ENCODE measurements at regions not wholly inside any gene's neighbourhood (a gene's known extent, or its start where the extent isn't known, plus 50 kb on each side); places are given as distances from the start of the nearest gene placed in this dataset.

- no peak for DNase-seq (ENCODE audit: low spot score)
Observed at GRCh38 chr2:192283450-192283849, 88.7 kb upstream of the TMEFF2 start.

DNA sequence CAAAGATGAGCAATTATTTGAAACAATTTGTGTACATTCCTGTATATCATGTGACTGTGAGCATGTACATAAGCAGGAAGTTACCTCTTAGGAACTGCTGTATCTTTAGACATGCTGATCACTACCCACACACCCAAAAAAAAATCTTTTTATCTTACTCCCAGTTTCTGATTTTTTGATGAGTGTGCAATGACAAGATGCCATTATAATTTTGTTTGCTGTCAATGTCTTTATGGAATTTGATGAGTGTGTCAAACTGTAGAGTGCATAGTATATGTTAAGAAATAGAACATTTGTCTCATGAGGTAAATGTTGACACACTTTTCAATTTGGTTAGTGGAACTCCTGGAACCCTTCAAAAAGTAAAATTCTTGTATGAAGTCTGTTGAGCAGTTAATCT is 84.0 kb upstream of the TMEFF2 start:
- no peak for DNase-seq (ENCODE audit: low spot score)

DNA sequence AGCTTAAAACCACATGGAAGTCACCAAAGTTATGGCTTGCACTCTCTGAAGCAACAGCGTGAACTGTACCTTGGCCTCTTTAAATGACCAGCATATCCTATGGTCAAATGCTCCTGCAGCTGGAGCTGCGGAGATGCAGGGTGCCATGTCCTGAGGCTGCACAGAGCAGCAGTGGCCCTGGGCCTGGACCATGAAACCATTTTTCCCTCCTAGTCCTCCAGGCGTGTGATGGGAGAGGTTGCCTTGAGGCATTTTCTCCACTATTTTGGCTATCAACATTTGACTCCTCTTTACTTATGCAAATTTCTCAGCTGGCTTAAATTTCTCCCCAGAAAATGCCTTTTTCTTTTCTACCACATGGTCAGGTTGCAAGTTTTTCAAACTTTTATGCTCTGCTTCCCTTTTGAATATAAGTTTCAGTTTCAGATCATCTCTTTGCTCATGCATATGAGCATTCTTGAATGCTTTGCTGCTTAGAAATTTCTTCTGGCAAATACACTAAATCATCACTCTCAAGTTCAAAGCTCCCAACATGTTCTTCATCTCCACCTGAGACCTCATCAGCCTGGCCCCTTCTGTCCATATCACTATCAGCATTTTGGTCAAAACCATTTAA is 82.9 kb upstream of the TMEFF2 start:
- no peak for DNase-seq (ENCODE audit: low spot score)

GRCh38 chr2:192275632-192276031 is 80.9 kb upstream of the TMEFF2 start:
- no peak for DNase-seq (ENCODE audit: low spot score)

- no peak for DNase-seq (ENCODE audit: low spot score)
Observed at GRCh38 chr2:192267484-192267883, 72.8 kb upstream of the TMEFF2 start.

DNA sequence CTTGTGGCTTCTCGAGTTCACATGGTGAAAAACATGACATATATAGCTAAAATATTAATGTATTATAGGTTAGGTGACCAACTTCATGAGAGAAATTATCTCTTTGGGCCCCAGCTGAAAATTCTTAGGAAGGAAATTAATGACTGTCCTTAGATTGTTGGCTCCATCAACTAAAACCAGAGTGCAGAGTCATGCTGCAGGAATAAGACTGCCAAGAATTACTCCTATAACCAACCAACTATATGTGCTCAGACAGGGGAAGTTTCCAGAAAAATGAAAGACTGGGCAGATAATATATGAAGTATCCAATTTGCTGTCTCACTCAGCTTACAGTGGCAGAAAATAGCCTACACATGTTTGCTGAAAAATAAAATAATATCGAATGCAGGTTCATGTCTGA is 71.0 kb upstream of the TMEFF2 start:
- no peak for DNase-seq (ENCODE audit: low spot score)

GRCh38 chr2:192254444-192254843 is 59.7 kb upstream of the TMEFF2 start:
- DNase-seq (ENCODE audit: low spot score): no peak

DNA sequence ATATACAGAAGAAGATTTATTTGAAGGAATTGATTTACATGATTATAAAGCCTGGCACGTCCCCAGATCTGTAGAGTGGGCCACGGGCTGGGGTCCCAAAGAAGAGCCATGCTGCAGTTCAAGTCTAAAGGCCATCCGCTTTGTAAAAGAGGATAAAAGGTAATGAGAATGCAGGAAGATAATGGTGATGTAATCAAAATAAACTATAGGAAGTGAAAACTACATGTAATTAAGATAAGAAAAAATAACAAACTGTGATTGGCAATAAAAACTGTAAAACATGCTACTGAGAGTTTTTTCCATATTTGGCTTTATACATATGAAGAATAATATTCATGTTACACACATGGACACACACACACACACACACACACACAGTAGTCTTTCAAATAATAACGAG is 59.0 kb upstream of the TMEFF2 start:
- DNase-seq (ENCODE audit: low spot score): no peak

- no peak for DNase-seq (ENCODE audit: low spot score)
Observed at GRCh38 chr2:192250961-192251360, 56.2 kb upstream of the TMEFF2 start.

- DNase-seq (ENCODE audit: low spot score): no peak
Observed at GRCh38 chr2:192247456-192247855, 52.7 kb upstream of the TMEFF2 start.

DNA sequence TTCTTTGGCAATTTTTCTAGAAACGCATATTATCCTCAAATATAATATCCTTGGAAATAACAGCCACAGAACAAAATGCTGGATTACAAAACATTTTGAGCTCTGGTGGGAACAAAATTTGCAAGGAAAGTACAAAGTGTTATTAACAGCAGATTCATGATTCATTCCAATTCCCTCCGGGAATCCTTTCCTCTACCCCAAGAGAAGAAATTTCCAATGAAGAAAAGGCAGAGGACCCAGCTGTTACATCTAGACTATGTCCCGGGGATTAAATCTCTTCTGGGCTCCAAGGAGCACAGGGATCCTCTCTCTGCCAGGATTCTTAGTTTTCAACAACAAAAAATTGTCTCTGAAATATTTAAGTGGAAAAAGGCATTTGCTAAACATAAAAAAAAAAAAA is 51.6 kb upstream of the TMEFF2 start:
- no peak for DNase-seq (ENCODE audit: low spot score)

DNA sequence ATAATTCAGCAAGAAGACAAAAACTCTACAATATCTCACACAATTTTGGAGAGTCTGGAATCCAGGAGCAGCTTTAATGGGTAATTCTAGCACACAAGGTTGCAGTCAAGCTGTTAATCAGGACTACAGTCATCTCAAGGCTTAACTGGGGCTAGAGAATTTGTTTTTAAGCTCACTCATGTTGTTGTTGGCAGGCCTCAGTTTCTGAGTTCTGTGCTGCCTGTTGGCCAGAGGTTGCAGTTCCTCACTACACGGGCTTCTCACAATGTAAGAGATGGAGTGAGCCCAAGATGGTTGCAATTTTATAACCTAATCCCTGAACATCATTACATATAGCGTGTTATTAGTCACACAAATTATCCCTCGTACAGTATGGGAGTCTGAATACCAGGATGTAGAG is 50.6 kb upstream of the TMEFF2 start:
- DNase-seq (ENCODE audit: low spot score): no peak

All from hematopoietic multipotent progenitor cell treated with erythropoietin and hydrocortisone succinate and interleukin-3 and kit ligand, for 15 days (in vitro differentiated cells).